Mesenchymal stem cell (in vitro differentiated cells and primary cell): ENCODE measurements at regions not wholly inside any gene's neighbourhood (a gene's known extent, or its start where the extent isn't known, plus 50 kb on each side); places are given as distances from the start of the nearest gene placed in this dataset.
A peak's percentile ranks its signal among the peaks of the same experiment; 100 is the strongest.

Experiments used
- DNase-seq: peaks from one replicate; pipeline ENCODE4 v3.0.0-alpha.2; 2013
- H2AFZ ChIP-seq: one replicate; pipeline ENCODE4 v1.6.1; 2013; ENCODE audit warnings: low read depth, mild to moderate bottlenecking, control low read depth, inconsistent platforms, low read length, moderate library complexity
- H2AK5ac ChIP-seq: 2 replicates; pipeline ENCODE4 v1.6.1; 2013; ENCODE audit warnings: low read length, moderate library complexity, mild to moderate bottlenecking, inconsistent platforms; ENCODE audit not compliant: severe bottlenecking
- H2BK120ac ChIP-seq: one replicate; pipeline ENCODE4 v1.6.1; 2013; ENCODE audit warnings: low read depth, mild to moderate bottlenecking, inconsistent platforms, low read length, moderate library complexity
- H2BK12ac ChIP-seq, 2 experiments: one replicate each; pipeline ENCODE4 v1.6.1; 2013; ENCODE audit warnings: inconsistent platforms in 2 of 2, low read length in 2 of 2, mild to moderate bottlenecking in 2 of 2, moderate library complexity in 2 of 2, control low read depth in 1 of 2
- H2BK15ac ChIP-seq: one replicate; pipeline ENCODE4 v1.6.1; 2013; ENCODE audit warnings: mild to moderate bottlenecking, low read depth, inconsistent platforms; ENCODE audit not compliant: poor library complexity, severe bottlenecking
- H2BK5ac ChIP-seq: 2 replicates; pipeline ENCODE4 v1.6.1; 2013; ENCODE audit warnings: low read depth, mild to moderate bottlenecking, low read length, control low read depth, inconsistent platforms; ENCODE audit not compliant: poor library complexity, severe bottlenecking
- H3K14ac ChIP-seq, 2 experiments: one replicate each; pipeline ENCODE4 v1.6.1; 2013; ENCODE audit warnings: inconsistent platforms in 2 of 2, low read length in 2 of 2, control low read depth in 1 of 2, mild to moderate bottlenecking in 1 of 2, moderate library complexity in 1 of 2
- H3K18ac ChIP-seq, 2 experiments: one replicate each; pipeline ENCODE4 v1.6.1; 2013; ENCODE audit warnings: inconsistent platforms in 2 of 2, low read length in 2 of 2, control low read depth in 1 of 2, low read depth in 1 of 2, mild to moderate bottlenecking in 1 of 2
- H3K23ac ChIP-seq, 2 experiments: one replicate each; pipeline ENCODE4 v1.6.1; 2013; ENCODE audit warnings: inconsistent platforms in 2 of 2, low read length in 2 of 2, mild to moderate bottlenecking in 2 of 2, moderate library complexity in 2 of 2, control low read depth in 1 of 2
- H3K27ac ChIP-seq: 2 replicates; pipeline ENCODE4 v1.5.1; 2013; ENCODE audit warnings: mild to moderate bottlenecking, moderate library complexity, low read length, control low read depth, inconsistent platforms; ENCODE audit not compliant: poor library complexity, severe bottlenecking
- H3K27me3 ChIP-seq, 2 experiments: 2 replicates each; pipeline versions ENCODE4 v1.6.1 to v1.7.0; 2013; ENCODE audit warnings: low read length in 2 of 2, mild to moderate bottlenecking in 2 of 2, moderate library complexity in 2 of 2, control low read depth in 1 of 2, inconsistent platforms in 1 of 2; ENCODE audit not compliant: control insufficient read depth in 1 of 2, insufficient read depth in 1 of 2
- H3K36me3 ChIP-seq, 2 experiments: 2 replicates each; pipeline versions ENCODE4 v1.6.1 to v1.7.0; 2013; ENCODE audit warnings: low read length in 2 of 2, control low read depth in 1 of 2, inconsistent platforms in 1 of 2, low read depth in 1 of 2, mild to moderate bottlenecking in 1 of 2; ENCODE audit not compliant: insufficient read depth in 2 of 2, control insufficient read depth in 1 of 2
- H3K4ac ChIP-seq, 2 experiments: one replicate each; pipeline ENCODE4 v1.6.1; 2013; ENCODE audit warnings: inconsistent platforms in 2 of 2, low read length in 2 of 2, mild to moderate bottlenecking in 2 of 2, moderate library complexity in 2 of 2, control low read depth in 1 of 2, low read depth in 1 of 2
- H3K4me1 ChIP-seq: 2 replicates; pipeline ENCODE4 v1.6.1; 2013; ENCODE audit warnings: low read depth, low read length, control low read depth; ENCODE audit not compliant: control insufficient read depth, insufficient read depth
- H3K4me2 ChIP-seq: 2 replicates; pipeline ENCODE4 v1.6.1; 2013; ENCODE audit warnings: low read length, mild to moderate bottlenecking, inconsistent platforms; ENCODE audit not compliant: poor library complexity, severe bottlenecking
- H3K4me3 ChIP-seq, 2 experiments: 2 replicates each; pipeline versions ENCODE4 v1.5.1 to v1.7.0; 2013; ENCODE audit warnings: low read length in 2 of 2, mild to moderate bottlenecking in 2 of 2, control low read depth in 1 of 2, low read depth in 1 of 2; ENCODE audit not compliant: insufficient read depth in 1 of 2
- H3K79me1 ChIP-seq: replicated peaks from 2 replicates; pipeline ENCODE4 v1.6.1; 2013; ENCODE audit warnings: mild to moderate bottlenecking, control low read depth, low read length, inconsistent platforms; ENCODE audit not compliant: poor library complexity, severe bottlenecking
- H3K9ac ChIP-seq: 2 replicates; pipeline ENCODE4 v1.7.0; 2013; ENCODE audit warnings: mild to moderate bottlenecking, low read length, moderate library complexity
- H3K9me3 ChIP-seq: 2 replicates; pipeline ENCODE4 v1.7.0; 2013; ENCODE audit warnings: mild to moderate bottlenecking, low read length; ENCODE audit not compliant: control insufficient read depth
- H4K8ac ChIP-seq: one replicate; pipeline ENCODE4 v1.6.1; 2013; ENCODE audit warnings: inconsistent platforms, mild to moderate bottlenecking, low read length, moderate library complexity
- H4K91ac ChIP-seq: one replicate; pipeline ENCODE4 v1.6.1; 2013; ENCODE audit warnings: mild to moderate bottlenecking, low read length, inconsistent platforms
- WGBS: methylation state at CpG from one replicate; pipeline ENCODE4 v1.1.7; 2013; ENCODE audit warnings: mixed read lengths; 5-methylcytosine and 5-hydroxymethylcytosine counted together

DNA sequence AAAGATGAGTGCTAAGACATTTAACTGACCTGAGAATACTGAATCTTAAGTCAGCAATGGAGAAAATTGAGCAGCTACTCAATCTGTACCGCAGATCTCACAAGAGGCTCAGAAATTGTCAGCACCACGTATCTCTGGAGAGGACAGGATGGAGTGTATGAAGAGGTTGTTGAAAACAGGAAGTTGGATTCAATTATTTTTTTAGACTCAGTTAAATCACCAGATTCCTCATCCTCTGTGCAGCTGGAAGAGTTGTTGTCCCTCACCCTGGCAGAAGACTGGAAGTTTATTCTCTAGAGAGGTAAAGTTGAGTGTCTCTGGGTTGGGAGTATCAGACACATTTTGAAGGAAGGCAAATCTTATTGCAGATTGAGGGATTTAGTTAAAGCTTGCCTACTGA is 114.9 kb upstream of the NT5C1B start:
- WGBS = 53% methylated on average over 2 of the region's 2 CpGs

DNA sequence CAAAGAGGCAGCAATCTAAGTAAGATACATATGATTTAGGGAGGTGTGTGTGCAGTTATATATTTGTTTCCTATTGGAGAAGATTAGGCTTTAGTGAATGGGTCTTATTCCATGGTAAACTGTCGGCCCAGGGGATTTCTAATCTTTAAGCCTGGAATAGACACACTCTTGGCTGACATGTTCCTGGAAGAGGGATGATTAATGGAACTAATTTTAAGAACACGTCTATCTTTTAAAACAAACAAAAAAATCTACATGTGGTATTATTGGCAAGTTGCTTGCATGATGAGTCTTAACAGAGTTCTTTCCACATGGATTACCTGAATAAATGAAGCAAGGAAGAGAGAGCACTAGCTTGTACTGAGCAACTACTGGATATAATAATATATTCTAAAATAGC is 114.2 kb upstream of the NT5C1B start:
- Histone ChIP-seq H3K4ac (no peak overlapping the region), H2BK15ac (no peak overlapping the region), H4K91ac (no peak overlapping the region), H3K4me1 (no peaks in the 10 kb centered on the region), H2BK120ac (no peak overlapping the region), H2AK5ac (no peak overlapping the region), H3K9me3 (no peaks in the 10 kb centered on the region), H3K79me1 (no peaks in the 10 kb centered on the region), H3K27me3 (no peaks in the 10 kb centered on the region), H3K36me3 (no peaks in the 10 kb centered on the region), H2BK12ac (no peak overlapping the region), H3K9ac (peak overlapping the region; percentile 1), H2BK5ac (no peak overlapping the region), H2AFZ (no peak overlapping the region), H3K14ac (no peak overlapping the region), H3K4me3 (peak overlapping the region in 1 of 2 experiments; percentile 7), H3K27ac (no peak overlapping the region), H4K8ac (no peak overlapping the region), H3K18ac (no peak overlapping the region), H3K23ac (no peak overlapping the region), H3K4me2 (no peak overlapping the region)
- no peak for DNase-seq
- 63% methylated on average over 1 of the region's 2 CpGs for WGBS

More for the DNA sequence above, 114.9 kb upstream of the NT5C1B start:
- Histone ChIP-seq H3K4ac (no peak overlapping the region), H3K79me1 (no peaks in the 10 kb centered on the region), H3K9me3 (no peaks in the 10 kb centered on the region), H3K36me3 (no peaks in the 10 kb centered on the region), H3K14ac (no peak overlapping the region), H3K4me2 (no peak overlapping the region), H2BK5ac (no peak overlapping the region), H3K4me3 (peak overlapping the region in 1 of 2 experiments; percentile 7), H2BK12ac (no peak overlapping the region), H2BK120ac (no peak overlapping the region), H3K18ac (no peak overlapping the region), H4K8ac (no peak overlapping the region), H4K91ac (no peak overlapping the region), H2BK15ac (no peak overlapping the region), H3K23ac (no peak overlapping the region), H3K9ac (peak overlapping the region; percentile 1), H2AFZ (no peak overlapping the region), H3K27ac (no peak overlapping the region), H2AK5ac (no peak overlapping the region), H3K27me3 (no peaks in the 10 kb centered on the region), H3K4me1 (no peaks in the 10 kb centered on the region)
- no peak for DNase-seq

DNA sequence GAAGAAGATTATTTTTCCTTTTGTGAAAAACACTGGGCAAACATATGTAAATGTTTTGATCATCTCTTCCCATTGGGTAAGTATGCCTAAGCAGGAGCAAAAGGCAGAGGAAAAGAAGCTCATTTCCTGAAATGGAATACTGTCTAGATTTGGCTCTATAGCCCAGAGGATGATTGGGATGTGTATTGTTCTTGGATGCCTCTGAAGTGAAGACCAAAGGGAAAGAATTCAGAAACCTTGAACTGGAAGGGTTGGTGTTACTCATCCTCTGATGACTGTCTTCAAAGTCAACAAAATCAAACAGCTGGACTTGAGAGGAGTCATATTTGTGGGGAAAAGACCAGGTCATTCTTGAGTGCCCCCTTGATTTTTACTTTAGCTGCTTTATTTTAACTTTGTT is 112.6 kb upstream of the NT5C1B start:
- no peaks in the 10 kb centered on the region for H3K4me1 ChIP-seq
- no peak overlapping the region for H3K23ac ChIP-seq
- no peaks in the 10 kb centered on the region for H3K9me3 ChIP-seq
- no peak overlapping the region for H2BK120ac ChIP-seq
- no peak overlapping the region for H4K91ac ChIP-seq
- no peaks in the 10 kb centered on the region for H3K27me3 ChIP-seq
- no peak overlapping the region for H4K8ac ChIP-seq
- peak overlapping the region; percentile 5 for H3K9ac ChIP-seq
- no peak overlapping the region for H2BK12ac ChIP-seq
- H2BK5ac ChIP-seq = no peak overlapping the region
- no peak overlapping the region for H3K4me2 ChIP-seq
- H3K79me1 ChIP-seq = no peaks in the 10 kb centered on the region
- no peak for DNase-seq
- no peak overlapping the region for H2AFZ ChIP-seq
- H3K4ac ChIP-seq = no peak overlapping the region
- H3K14ac ChIP-seq = no peak overlapping the region
- no peaks in the 10 kb centered on the region for H3K36me3 ChIP-seq
- H3K18ac ChIP-seq = no peak overlapping the region
- no peak overlapping the region for H2BK15ac ChIP-seq
- H2AK5ac ChIP-seq = no peak overlapping the region
- H3K27ac ChIP-seq = no peak overlapping the region
- no peak overlapping the region for H3K4me3 ChIP-seq

DNA sequence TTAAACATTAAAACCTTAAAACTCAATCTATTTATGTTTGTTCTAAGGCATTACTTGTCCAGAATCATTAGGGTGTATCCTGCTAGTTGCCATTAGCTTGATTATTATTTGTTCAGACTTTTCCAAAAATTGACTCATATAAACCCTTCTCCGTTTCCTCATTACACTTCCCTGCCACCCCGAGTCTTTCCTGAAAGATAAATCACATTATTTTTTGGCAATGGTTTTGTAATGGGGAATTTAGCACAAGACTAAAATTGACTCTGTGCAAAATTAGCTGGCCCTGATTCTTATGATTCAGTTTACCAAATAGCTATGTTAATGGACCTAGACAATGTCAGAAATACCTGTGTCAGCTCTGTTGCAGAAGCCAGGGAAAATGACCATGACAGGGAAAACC is 112.2 kb upstream of the NT5C1B start:
- Histone ChIP-seq H3K4me2 (no peak overlapping the region), H3K27ac (no peak overlapping the region), H3K36me3 (no peaks in the 10 kb centered on the region), H2BK5ac (no peak overlapping the region), H3K79me1 (no peaks in the 10 kb centered on the region), H3K4me1 (no peaks in the 10 kb centered on the region), H4K8ac (no peak overlapping the region), H2AFZ (no peak overlapping the region), H3K18ac (no peak overlapping the region), H2BK12ac (no peak overlapping the region), H3K27me3 (no peaks in the 10 kb centered on the region), H3K4me3 (no peak overlapping the region), H4K91ac (no peak overlapping the region), H2BK15ac (no peak overlapping the region), H3K14ac (no peak overlapping the region), H3K9me3 (no peaks in the 10 kb centered on the region), H2BK120ac (no peak overlapping the region), H3K9ac (peak overlapping the region; percentile 5), H3K23ac (no peak overlapping the region), H2AK5ac (no peak overlapping the region), H3K4ac (no peak overlapping the region)
- DNase-seq = no peak
- no CpG with 5 or more reads among the region's 2 CpGs for WGBS
